HG02970 (cell line): ENCODE measurements at regions not wholly inside any gene's neighbourhood (a gene's known extent, or its start where the extent isn't known, plus 50 kb on each side); places are given as distances from the start of the nearest gene placed in this dataset.
"Not testable (repeated sequence)": the region's sequence is repeated elsewhere in the genome, so short reads cannot be mapped to it uniquely, and the experiment has no call there.

ENCODE experiments used
- ATAC-seq: cut with Tn5 transposase; IDR thresholded peaks from one replicate; pipeline ENCODE4 v1.9.1; 2021; ENCODE audit warnings: mild to moderate bottlenecking, moderate library complexity, moderate number of reproducible peaks; ENCODE audit not compliant: unreplicated experiment, low FRiP score

GRCh38 chr12:131425112-131426075, 285.5 kb upstream of the SFSWAP start:
- no peak for ATAC-seq

GRCh38 chr12:131428091-131428685, 282.7 kb upstream of the SFSWAP start:
- no peak for ATAC-seq

- not testable (repeated sequence) for ATAC-seq
Observed at GRCh38 chr12:131429221-131429620, 281.7 kb upstream of the SFSWAP start.

GRCh38 chr12:131429697-131430096, 281.2 kb upstream of the SFSWAP start:
- ATAC-seq = not testable (repeated sequence)

- ATAC-seq = no peak
Observed at GRCh38 chr12:131430158-131430742, 280.6 kb upstream of the SFSWAP start.

GRCh38 chr12:131431126-131431655, 279.7 kb upstream of the SFSWAP start:
- not testable (repeated sequence) for ATAC-seq

- ATAC-seq = no peak
Observed at GRCh38 chr12:131432532-131433260, 278.2 kb upstream of the SFSWAP start.

GRCh38 chr12:131434208-131435125, 276.4 kb upstream of the SFSWAP start:
- ATAC-seq = no peak

DNA sequence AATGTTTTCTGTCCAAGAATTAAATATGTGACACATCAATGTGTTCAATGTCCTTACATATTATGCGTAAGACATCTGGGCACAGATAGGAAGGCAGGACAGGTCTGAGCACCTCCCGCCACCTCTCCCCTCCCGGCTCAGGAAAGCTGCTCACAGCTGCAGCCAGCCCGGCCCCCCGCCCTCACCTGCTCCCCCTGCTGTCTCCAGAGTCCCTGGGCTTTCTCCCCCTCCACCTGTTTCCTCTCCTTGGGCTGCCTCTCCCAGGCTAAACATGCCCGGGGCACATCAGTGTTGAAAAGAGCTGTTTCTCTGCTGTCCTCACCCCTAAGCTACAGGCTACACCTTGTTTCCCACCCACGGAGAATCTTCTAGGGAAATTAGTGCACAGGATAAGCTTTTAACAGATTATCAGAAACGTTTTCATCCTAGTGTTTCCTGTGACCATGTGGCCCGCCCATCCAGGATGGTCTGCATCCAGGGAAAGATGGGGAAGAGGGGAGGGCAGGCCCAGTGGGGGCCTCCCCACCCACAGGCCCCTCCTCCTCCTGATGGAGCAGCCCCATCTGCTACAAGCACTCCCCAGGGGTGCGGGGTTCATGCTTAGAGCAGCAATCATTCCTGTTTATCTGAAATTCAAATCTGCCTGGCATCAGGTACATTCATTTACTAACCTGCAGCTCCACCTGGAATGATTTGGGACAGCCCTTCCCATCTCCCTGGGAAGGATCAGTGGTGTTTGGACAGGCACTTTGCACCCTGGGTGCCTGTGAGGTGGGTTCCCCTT, 273.8 kb upstream of the SFSWAP start:
- no peak for ATAC-seq

- no peak for ATAC-seq
Observed at GRCh38 chr12:131437706-131438492, 273.0 kb upstream of the SFSWAP start.

- not testable (repeated sequence) for ATAC-seq
Observed at GRCh38 chr12:131438493-131438835, 272.4 kb upstream of the SFSWAP start.

GRCh38 chr12:131438881-131439280, 272.0 kb upstream of the SFSWAP start:
- no peak for ATAC-seq

- not testable (repeated sequence) for ATAC-seq
Observed at GRCh38 chr12:131439752-131440151, 271.1 kb upstream of the SFSWAP start.

GRCh38 chr12:131440209-131441059, 270.5 kb upstream of the SFSWAP start:
- ATAC-seq = not testable (repeated sequence)

- ATAC-seq = no peak
Observed at GRCh38 chr12:131441060-131441396, 269.9 kb upstream of the SFSWAP start.

- ATAC-seq = no peak
Observed at GRCh38 chr12:131441638-131442336, 269.1 kb upstream of the SFSWAP start.
